C4-2B (cell line): ENCODE measurements at regions not wholly inside any gene's neighbourhood (a gene's known extent, or its start where the extent isn't known, plus 50 kb on each side); places are given as distances from the start of the nearest gene placed in this dataset.

Experiments used
- CTCF ChIP-seq: fragments of 450-650 bp; conservative IDR thresholded peaks from 2 replicates; pipeline ENCODE4 v1.5.1; 2017; ENCODE audit warnings: mild to moderate bottlenecking
- ZFX ChIP-seq: fragments of 450-650 bp; IDR thresholded peaks from 2 replicates; pipeline ENCODE4 v1.6.1; 2017

GRCh38 chr10:131778842-131779241, 122.0 kb upstream of the PPP2R2D start:
- TF ChIP-seq CTCF (no peak), ZFX (no peak)
